ENCODE measurements at regions not wholly inside any gene's neighbourhood (a gene's known extent, or its start where the extent isn't known, plus 50 kb on each side); places are given as distances from the start of the nearest gene placed in this dataset.

GRCh38 chr3:181862502-181862901 is 150.8 kb downstream of the SOX2 start:
- Histone ChIP-seq H3K9ac (ENCODE audit: low read depth, low read length) (no peak overlapping the region), H3K4ac (ENCODE audit: low read depth, low read length) (no peak overlapping the region), H3K14ac (replicated peaks; ENCODE audit: low read depth, low read length) (no peak overlapping the region), H3K9me3 (ENCODE audit: control insufficient read depth, insufficient read depth, low read length) (no peaks in the 10 kb centered on the region; the same call in 1 of the 2 replicates), H3K79me1 (ENCODE audit: low read depth in 1 of 2, low read length in 2 of 2) (no peaks in the 10 kb centered on the region), H3K36me3 (ENCODE audit: control insufficient read depth, insufficient read depth, low read length) (no peaks in the 10 kb centered on the region), H3K23ac (ENCODE audit: low read depth, low read length) (no peak overlapping the region), H4K91ac (ENCODE audit: insufficient read depth, low read depth, low read length) (no peak overlapping the region), H2AK5ac (ENCODE audit: low read depth, low read length) (no peak overlapping the region), H3K4me2 (ENCODE audit: low read depth, low read length) (no peak overlapping the region), H2BK15ac (ENCODE audit: low read depth, low read length) (no peak overlapping the region), H2BK120ac (ENCODE audit: low read depth, low read length) (no peak overlapping the region), H3K56ac (ENCODE audit: extremely low read depth, insufficient read depth, low read length) (no peak overlapping the region), H3K27ac (ENCODE audit: insufficient read depth, low read length) (no peak overlapping the region), H2BK5ac (ENCODE audit: low read depth, low read length, poor library complexity, severe bottlenecking) (no peak overlapping the region), H2BK20ac (ENCODE audit: low read depth, low read length) (no peak overlapping the region), H4K5ac (ENCODE audit: low read depth, low read length) (no peak overlapping the region), H4K20me1 (ENCODE audit: insufficient read depth, low read length) (no peaks in the 10 kb centered on the region), H3K27me3 (ENCODE audit: control insufficient read depth, insufficient read depth, low read length) (no peaks in the 10 kb centered on the region), H2AK9ac (replicated peaks; ENCODE audit: low read depth, low read length, poor library complexity) (no peak overlapping the region), H4K8ac (ENCODE audit: low read depth in 2 of 2, low read length in 2 of 2) (no peak overlapping the region), H3K18ac (ENCODE audit: low read depth, low read length) (no peak overlapping the region), H3K4me3 (ENCODE audit: insufficient read depth, low read depth, low read length) (no peak overlapping the region), H3K4me1 (ENCODE audit: control insufficient read depth, insufficient read depth, low read length) (no peaks in the 10 kb centered on the region), H2AFZ (replicated peaks; ENCODE audit: low read length, poor library complexity) (no peak overlapping the region), H3K9me1 (ENCODE audit: insufficient read depth, low read length) (no peaks in the 10 kb centered on the region)
- ATAC-seq (ENCODE audit: low read depth) (no peak), DNase-seq (no peak)
- intact Hi-C loops (cut with micrococcal nuclease) (no loop called here), in situ Hi-C loops (cut with MboI; ENCODE audit: low sequenced_read_pairs) (no loop called here), dilution Hi-C loops (cut with HindIII; ENCODE audit: low sequenced_read_pairs, unreplicated experiment) (no loop called here)
- POLR2A ChIA-PET (ENCODE audit: unreplicated experiment): no interaction called here
- CTCF ChIA-PET: no interaction called here
- no peak for TF ChIP-seq CEBPB (IDR thresholded peaks at IDR 0.05; ENCODE audit: low read depth, low read length)
- TF ChIP-seq, protein P1, sequence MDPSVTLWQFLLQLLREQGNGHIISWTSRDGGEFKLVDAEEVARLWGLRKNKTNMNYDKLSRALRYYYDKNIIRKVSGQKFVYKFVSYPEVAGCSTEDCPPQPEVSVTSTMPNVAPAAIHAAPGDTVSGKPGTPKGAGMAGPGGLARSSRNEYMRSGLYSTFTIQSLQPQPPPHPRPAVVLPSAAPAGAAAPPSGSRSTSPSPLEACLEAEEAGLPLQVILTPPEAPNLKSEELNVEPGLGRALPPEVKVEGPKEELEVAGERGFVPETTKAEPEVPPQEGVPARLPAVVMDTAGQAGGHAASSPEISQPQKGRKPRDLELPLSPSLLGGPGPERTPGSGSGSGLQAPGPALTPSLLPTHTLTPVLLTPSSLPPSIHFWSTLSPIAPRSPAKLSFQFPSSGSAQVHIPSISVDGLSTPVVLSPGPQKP (IDR thresholded peaks at IDR 0.05; ENCODE audit: borderline replicate concordance, low read depth, low read length): no peak
- TF ChIP-seq SMC3 (IDR thresholded peaks at IDR 0.05; ENCODE audit: low read depth, low read length): no peak
- TF ChIP-seq CHD1 (IDR thresholded peaks at IDR 0.05; ENCODE audit: low read depth, low read length): no peak
- TF ChIP-seq POLR2A (IDR thresholded peaks at IDR 0.05; ENCODE audit: low read depth, low read length): no peak
- no peak for TF ChIP-seq FOS (IDR thresholded peaks at IDR 0.05; ENCODE audit: low read depth, low read length)
- TF ChIP-seq RFX5 (IDR thresholded peaks at IDR 0.05; ENCODE audit: low read depth, low read length): no peak
- TF ChIP-seq MAFK (IDR thresholded peaks at IDR 0.05; ENCODE audit: low read depth, low read length): no peak
- TF ChIP-seq BHLHE40 (IDR thresholded peaks at IDR 0.05; ENCODE audit: low read depth, low read length): no peak
- TF ChIP-seq MAZ (IDR thresholded peaks at IDR 0.05; ENCODE audit: borderline replicate concordance, low read depth, low read length): no peak
- TF ChIP-seq, protein P2, sequence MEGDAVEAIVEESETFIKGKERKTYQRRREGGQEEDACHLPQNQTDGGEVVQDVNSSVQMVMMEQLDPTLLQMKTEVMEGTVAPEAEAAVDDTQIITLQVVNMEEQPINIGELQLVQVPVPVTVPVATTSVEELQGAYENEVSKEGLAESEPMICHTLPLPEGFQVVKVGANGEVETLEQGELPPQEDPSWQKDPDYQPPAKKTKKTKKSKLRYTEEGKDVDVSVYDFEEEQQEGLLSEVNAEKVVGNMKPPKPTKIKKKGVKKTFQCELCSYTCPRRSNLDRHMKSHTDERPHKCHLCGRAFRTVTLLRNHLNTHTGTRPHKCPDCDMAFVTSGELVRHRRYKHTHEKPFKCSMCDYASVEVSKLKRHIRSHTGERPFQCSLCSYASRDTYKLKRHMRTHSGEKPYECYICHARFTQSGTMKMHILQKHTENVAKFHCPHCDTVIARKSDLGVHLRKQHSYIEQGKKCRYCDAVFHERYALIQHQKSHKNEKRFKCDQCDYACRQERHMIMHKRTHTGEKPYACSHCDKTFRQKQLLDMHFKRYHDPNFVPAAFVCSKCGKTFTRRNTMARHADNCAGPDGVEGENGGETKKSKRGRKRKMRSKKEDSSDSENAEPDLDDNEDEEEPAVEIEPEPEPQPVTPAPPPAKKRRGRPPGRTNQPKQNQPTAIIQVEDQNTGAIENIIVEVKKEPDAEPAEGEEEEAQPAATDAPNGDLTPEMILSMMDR (conservative IDR thresholded peaks at IDR 0.05; ENCODE audit: low read depth, low read length): no peak
- TF ChIP-seq MXI1 (IDR thresholded peaks at IDR 0.05; ENCODE audit: borderline replicate concordance, low read depth, low read length): no peak
- TF ChIP-seq RAD21 (IDR thresholded peaks at IDR 0.05; ENCODE audit: low read length): no peak
- no peak for TF ChIP-seq RCOR1 (IDR thresholded peaks at IDR 0.05; ENCODE audit: insufficient replicate concordance, low read length)
- TF ChIP-seq, protein P3, sequence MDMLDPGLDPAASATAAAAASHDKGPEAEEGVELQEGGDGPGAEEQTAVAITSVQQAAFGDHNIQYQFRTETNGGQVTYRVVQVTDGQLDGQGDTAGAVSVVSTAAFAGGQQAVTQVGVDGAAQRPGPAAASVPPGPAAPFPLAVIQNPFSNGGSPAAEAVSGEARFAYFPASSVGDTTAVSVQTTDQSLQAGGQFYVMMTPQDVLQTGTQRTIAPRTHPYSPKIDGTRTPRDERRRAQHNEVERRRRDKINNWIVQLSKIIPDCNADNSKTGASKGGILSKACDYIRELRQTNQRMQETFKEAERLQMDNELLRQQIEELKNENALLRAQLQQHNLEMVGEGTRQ (IDR thresholded peaks at IDR 0.05; ENCODE audit: low read depth, low read length): no peak
- no peak for TF ChIP-seq NFE2L2 (IDR thresholded peaks at IDR 0.05; ENCODE audit: low read depth, low read length)
- WGBS, 2 experiments (ENCODE audit: extremely low coverage in 2 of 2, insufficient read length in 1 of 2): 40% methylated on average over 1 of the region's 3 CpGs; no CpG with 5 or more reads in 1 of the 2 experiments
- no TSS peak for BruUV-seq (replicated peaks)
